Heart left ventricle (tissue), 13 donors: ENCODE measurements at regions not wholly inside any gene's neighbourhood (a gene's known extent, or its start where the extent isn't known, plus 50 kb on each side); places are given as distances from the start of the nearest gene placed in this dataset.

Experiments
- POLR2A ChIP-seq, 2 donors: fragments of 450-650 bp; IDR thresholded peaks; one replicate each; pipeline ENCODE4 v1.6.1; 2017; ENCODE audit warnings: antibody characterized with exemption in 2 of 2, mild to moderate bottlenecking in 2 of 2, moderate library complexity in 2 of 2
- TF ChIP-seq, protein P1 (sequence below), 12 donors: fragments of 200-600 bp; sonication (generic) in 4 of 12; IDR thresholded peaks; one replicate each; pipeline versions ENCODE4 v1.5.0 to v1.8.0; 2018 to 2022; ENCODE audit warnings: antibody characterized with exemption in 12 of 12, mild to moderate bottlenecking in 5 of 12
- donor health status: ischemic (EF 13 %, LVEDD 7.1; RV severe dilation, severe dysfunction).
- donor health status: DM: no; HTN: yes; CAD: no.
- donor health status: DM: no; HTN: no; CAD: no.
- donor health status: ischemic (EF 25% LVEDD 6.9; RV normal size, moderate dysfunction).
- donor health status: ischemic (EF 25% LVEDD 5.7; RV mildly dilated, moderate dysfunction).
- donor health status: ischemic (EF 35%, LVEDD 5.7; RV mildly dilated, moderate dysfunction).
- donor health status: nonischemic (EF 11% LVEDD 7.7; RV severe dilation, severe dysfunction).
- donor health status: DM: yes; HTN: yes; CAD: no.
- donor health status: PGD.
- donor health status: ischemic (EF 29% LVEDD 5.4; RV normal size, mild dysfunction).
- donor health status: nonischemic (EF 23%, LVEDD 6.1; RV moderate dilation, normal function).

DNA sequence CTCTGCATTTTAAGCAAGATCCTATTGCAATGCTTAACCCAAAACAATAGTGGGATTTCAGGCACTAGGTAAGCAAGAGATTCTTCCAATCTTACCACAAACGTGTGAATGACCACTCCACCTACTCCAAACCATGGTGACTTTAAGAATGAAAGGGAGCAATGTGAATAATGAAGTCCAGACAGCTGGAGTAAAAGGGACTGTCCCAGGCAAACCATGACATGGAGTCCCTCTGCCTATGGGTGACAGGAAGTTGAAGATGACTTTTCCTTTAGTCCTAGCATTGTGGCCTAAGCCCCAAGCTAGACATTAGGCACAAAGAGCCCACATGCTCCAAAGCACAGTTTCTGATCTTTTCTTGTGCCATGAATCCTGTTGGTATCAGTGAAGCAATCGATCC, 179.0 kb downstream of the SHQ1 start:
- no peak for TF ChIP-seq POLR2A (IDR thresholded peaks at IDR 0.05)
- TF ChIP-seq, protein P1, sequence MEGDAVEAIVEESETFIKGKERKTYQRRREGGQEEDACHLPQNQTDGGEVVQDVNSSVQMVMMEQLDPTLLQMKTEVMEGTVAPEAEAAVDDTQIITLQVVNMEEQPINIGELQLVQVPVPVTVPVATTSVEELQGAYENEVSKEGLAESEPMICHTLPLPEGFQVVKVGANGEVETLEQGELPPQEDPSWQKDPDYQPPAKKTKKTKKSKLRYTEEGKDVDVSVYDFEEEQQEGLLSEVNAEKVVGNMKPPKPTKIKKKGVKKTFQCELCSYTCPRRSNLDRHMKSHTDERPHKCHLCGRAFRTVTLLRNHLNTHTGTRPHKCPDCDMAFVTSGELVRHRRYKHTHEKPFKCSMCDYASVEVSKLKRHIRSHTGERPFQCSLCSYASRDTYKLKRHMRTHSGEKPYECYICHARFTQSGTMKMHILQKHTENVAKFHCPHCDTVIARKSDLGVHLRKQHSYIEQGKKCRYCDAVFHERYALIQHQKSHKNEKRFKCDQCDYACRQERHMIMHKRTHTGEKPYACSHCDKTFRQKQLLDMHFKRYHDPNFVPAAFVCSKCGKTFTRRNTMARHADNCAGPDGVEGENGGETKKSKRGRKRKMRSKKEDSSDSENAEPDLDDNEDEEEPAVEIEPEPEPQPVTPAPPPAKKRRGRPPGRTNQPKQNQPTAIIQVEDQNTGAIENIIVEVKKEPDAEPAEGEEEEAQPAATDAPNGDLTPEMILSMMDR (IDR thresholded peaks at IDR 0.05): no peak
